ENCODE measurements at regions not wholly inside any gene's neighbourhood (a gene's known extent, or its start where the extent isn't known, plus 50 kb on each side); places are given as distances from the start of the nearest gene placed in this dataset.
"Not testable (repeated sequence)": the region's sequence is repeated elsewhere in the genome, so short reads cannot be mapped to it uniquely, and the experiment has no call there.

DNA sequence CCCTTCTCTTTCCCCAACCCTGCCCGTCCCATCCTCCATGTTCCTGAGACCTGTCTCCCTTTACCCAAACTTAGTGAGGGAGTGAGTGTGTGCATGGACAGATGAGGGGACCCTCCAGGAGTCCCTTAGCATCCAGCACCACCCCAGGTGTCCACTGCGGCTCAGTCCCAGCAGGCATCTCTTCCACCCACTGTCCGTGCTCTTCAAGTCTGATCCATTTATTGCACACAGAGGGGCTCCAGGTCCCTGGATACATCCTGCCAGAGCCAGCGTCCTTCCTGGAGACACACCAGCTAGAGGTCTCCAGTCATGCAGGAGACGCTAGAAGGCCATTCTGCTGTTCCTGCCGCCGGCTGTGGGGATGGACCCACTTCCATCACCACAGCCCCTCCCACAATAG is 239.2 kb downstream of the ADGRD1 start:
- no peak for DNase-seq (ENCODE audit: low read depth in 2 of 2)

DNA sequence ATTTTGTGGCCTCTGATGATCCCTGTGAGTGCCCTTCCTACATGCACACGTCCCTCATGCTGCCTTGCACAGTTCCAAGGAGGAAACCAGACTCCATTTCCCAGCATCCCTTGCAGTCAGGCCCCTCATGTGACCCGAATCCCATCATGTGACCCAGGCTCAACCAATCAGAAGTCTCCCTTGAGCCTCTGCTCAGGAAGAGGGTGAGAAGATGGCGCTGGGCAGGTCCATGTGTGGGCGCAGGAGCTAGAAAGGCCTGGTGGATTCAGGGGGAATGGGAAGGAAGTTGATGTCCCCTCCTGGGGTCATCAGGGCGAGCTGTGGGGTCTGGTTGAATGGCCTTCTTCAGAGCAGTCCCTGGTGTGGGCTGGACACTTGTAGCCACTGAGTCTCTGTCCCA is 240.5 kb downstream of the ADGRD1 start:
- no peak for DNase-seq (ENCODE audit: low read depth in 2 of 2)

DNA sequence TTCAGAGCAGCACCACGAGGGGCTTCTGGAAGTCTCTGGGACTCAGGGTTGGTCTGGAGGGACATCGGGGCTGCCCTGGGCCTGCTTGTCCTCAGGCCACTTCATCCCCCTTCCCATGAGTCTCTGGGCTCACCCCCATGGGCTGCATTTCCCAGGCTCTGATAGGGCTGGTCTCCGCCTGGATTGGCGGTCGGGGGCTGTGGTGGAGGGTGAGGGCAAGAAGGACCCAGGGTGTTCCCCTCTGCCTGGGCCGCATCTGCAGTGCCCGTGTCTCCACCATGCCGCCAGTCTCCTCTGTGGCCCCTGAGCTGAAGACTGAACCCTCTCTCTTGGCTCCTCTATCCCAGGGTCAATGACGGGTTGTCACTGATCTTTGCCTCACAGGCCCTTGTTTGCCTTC is 242.1 kb downstream of the ADGRD1 start:
- DNase-seq (ENCODE audit: low read depth in 2 of 2), result no peak

DNA sequence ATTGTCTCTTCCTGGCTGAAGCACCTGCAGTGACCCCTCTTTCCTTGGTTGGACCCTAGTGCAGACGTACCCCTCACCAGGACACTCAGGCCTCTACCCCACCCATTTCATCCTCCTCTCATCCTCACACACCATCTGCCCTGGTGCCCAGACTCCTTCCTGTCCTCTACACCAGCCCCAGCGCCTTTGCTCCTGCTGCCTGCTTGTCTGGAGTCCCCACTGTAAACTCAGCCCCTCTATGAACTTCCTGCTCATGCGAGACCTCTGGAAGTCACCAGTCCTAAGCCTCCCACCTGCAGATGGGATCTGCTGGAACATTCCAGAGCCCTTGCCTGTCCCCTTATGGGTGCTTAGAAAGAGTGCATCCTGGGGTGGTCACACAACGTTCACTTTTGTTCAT is 242.5 kb downstream of the ADGRD1 start:
- no peak for DNase-seq (ENCODE audit: low read depth in 2 of 2)

DNA sequence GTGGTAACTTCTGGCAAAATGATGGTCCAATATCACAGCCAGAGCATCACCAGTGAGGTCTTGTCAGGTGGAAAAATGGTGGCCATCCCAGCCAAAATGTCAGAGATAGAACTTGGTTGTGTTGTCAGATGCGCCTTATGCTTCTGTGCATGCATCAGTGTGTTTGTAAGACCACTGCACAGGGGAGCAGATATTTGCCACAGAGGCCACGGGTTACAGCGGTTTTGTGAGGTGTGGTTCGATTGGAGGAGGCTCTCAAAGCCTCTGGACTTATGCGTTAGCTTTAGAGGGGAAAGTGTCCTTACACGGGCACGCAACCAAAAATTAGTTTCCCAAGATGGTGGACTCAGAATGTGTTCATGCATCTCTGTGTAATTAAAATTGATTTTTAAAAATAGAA is 243.8 kb downstream of the ADGRD1 start:
- no peak for DNase-seq (ENCODE audit: low read depth in 2 of 2)

DNA sequence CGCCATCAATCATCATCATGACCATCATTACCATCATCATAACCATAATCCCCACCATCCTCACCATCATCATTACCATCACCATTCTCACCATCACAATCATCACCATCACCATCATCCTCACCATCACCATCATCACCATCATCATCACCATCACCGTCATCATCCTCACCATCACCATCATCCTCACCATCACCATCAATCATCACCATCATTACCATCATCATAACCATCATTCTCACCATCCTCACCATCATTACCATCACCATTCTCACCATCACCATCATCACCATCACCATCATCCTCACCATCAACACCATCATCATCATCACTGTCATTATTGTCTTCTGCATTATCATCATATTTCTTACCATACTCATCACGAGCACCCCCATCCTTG is 245.5 kb downstream of the ADGRD1 start:
- no peak for DNase-seq (ENCODE audit: low read depth in 2 of 2)

DNA sequence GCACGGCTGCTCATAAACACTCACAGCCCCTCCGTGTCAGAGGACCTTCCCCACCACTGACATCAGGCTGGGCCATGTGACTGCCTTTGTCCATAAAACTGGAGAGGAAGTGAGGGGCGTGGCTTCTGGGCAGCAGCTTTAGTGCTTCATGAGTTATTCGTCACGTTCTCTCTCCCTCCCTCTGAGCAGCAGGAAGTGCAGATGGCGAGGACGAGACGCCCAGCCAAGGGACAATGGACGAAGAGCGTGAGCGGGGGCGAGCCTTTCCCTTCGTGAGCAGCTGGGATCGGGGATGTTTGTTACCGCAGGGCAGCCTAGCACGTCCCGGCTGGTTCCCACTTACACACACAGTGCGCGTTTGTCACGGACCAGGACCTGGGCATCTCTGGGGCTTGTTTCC is 248.2 kb downstream of the ADGRD1 start:
- DNase-seq (ENCODE audit: low read depth in 2 of 2), result not testable (repeated sequence)

DNA sequence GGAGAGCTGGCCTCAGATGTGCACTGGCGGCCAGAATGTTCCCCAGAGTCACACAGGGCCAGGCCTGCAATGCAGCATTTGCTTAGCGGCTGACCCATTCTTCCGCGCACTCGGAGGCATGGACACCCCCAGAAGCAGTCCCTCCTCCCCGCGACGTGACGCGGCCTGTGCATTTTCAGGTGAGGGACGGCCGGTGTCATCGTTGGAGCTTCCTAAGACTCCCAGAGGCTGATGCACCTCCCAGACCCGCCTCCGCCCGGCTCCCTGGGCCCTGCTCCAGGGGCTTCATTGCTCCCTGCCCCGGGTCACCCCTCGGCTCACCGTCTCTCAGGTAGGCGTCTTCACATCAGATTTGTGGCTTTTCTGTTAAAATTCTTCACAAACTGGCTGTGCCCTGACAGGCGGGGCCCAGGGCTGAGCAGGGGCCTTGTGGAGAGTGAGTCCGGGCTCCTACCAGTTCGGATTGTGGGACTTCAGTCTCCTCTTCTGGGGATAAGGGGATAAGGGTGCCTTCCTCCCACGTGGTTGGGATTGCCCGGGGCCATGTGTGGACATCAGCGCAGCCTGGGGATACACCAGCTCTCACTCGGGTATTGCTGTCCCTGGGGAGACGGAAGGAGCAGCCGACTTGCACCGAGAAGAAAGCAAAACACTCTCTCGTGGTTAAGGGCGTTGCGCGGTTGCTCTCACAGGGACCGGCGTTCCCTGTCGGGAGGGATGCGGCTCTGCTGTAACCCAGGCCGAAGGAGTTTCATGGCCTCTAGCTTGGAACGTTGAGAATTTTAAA is 249.1 kb downstream of the ADGRD1 start:
- DNase-seq (ENCODE audit: low read depth in 2 of 2), result no peak

DNA sequence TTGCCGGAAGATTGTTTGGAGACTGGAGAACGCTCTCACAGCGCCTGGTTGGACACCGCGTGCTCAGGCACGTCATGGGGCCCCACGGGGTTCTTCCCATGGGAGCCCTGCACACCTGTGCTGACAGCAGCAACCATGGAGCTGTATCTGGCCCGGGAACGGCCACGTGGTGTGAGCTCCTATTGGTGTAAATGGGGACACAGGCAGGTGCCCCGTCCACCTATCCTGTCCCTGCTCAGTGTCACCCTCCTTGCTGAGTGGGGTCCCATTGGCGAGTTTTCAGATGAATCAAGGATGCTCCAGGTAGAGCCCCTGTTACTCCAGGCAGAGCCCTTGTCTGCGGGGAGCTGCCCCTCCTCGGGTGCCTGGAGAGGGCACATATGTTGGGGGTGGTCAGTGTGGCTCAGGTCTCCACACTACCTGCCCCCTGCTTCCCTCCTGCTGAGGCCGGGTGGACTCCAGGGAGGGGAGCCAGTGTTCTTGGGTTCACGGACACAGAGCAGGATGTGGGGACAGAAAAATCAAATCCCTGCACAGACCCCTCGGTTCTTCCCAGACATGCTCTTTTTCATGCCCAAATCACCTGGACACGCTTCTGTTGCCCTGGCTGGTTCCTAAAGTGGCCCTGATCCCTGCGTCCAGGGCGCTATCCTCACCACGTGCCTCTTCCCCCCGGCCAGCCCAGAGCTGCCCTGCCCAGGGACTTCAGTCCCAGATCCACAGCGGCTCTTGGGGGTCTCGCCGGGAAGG is 250.1 kb downstream of the ADGRD1 start:
- no peak for DNase-seq (ENCODE audit: low read depth in 2 of 2)

DNA sequence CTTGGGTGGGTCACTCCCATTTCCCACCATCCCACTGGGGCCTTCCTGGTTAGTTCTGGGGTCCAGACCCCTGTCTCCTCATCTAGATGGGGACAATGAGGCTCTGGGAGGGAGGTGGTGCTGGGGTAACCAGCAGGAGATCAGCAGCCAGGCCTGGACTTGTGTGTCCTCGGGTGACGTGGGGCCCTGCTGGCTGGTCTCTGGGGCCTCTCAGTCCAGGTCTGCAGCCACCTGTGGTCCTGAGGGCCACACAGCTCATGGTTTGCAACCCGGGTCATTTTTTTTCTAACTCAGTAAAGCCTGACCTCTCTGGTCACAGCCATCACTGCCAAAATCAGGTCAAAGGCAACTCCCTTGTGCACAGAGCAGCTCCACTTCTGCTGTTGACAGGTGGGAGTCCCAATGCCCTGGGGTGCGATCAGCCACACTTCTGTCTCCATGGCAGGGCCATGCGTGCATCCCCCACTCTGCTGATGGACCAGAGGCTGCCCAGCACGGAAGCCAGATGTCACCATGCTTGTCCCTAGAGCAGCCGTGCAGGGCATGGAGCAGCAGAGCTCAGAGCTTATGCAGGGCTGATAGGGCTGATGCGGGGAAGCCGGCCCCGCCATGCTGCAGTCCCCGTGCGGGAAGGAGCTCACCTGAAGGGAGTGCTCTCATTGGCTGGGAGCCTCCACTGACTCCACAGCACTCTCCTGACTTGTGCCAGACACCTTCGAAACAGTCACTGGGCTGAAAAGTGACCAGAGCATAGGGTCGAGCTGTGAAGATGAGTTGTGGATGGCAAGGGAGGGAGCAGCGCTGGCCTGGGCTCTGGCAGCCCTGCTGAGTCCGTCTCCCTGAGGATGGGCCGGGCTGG is 250.9 kb downstream of the ADGRD1 start:
- no peak for DNase-seq (ENCODE audit: low read depth in 2 of 2)

DNA sequence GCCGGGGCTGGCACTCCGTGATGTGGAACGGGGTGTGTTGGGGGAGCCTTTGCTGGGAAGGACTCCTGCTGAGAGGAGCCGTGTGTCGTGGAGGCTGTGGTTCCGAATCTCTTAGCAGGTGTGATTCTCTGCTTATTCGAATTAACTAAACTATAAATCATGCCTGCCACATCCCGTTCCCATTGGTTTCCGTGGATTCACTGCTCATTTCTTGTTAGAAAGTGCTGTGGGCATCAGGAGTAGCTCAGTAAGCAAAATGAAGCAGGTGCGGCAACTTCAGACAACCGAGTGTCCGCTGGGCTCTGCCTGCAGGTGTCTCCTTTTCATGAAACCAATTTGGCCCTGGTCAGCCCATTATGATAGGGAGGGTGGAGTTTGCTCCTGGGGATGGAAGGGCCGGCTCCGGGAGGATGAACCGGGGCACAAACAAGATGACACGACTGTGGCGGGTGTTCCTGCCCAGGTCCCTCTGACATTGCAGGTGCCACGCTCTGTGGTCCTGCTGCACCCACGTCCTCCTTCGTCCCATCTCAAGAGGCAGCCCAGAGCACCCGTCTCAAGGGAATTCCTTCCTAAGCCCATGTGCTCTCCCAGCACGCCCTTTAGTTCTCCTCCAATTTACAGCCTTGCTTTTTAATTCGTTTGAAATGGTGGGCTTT is 251.7 kb downstream of the ADGRD1 start:
- not testable (repeated sequence) for DNase-seq (ENCODE audit: low read depth in 2 of 2)

DNA sequence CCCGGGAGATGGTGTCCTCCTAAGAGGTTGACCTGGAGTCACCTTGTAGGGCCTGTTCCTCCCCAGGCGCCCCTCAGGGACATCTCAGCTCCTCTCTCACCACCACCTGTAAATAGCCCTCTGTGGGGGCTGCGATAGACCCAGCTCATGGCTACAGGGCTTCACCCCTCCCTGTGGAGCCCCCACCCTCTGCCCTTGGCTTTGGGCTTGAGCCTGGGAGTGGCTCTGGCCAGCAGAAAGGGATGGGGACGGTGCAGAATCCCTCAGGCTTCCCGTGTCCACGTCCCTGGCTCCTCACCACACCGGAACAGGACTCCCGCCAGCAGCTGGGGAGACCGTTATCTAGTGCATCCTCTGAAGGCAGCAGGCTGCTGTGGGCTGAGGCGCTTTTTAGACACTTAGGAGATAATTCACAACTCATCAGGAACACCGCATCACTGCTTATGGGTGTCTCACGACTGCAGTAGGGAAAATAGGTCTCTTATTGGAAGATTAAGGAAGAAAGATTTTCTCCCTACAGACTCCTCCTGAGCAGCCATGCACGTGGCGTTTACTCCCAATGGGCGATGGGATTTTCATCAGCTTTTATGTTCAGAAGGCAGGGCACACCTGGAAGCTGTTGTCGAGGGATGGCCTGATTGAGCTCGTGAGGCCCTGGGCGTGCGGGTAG is 253.1 kb downstream of the ADGRD1 start:
- DNase-seq (ENCODE audit: low read depth in 2 of 2), result not testable (repeated sequence)

DNA sequence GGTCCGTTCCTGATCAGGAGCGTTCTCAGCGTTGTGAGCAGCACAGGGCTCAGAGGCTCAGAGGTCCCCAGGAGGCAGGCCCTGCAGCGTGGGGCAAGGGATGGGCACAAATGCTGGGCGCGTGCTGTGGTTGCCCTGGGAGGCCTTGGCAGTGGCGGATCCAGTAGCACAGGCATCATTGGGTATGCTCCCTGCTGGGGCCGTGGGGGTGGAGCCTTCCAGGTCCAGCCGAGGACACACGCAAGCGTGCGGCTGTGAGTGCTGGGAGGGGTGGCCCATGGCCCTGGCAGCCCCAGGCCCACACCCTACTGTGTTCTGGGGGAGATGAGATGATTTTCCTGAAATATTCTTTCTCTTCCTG is 253.6 kb downstream of the ADGRD1 start:
- not testable (repeated sequence) for DNase-seq (ENCODE audit: low read depth in 2 of 2)

DNA sequence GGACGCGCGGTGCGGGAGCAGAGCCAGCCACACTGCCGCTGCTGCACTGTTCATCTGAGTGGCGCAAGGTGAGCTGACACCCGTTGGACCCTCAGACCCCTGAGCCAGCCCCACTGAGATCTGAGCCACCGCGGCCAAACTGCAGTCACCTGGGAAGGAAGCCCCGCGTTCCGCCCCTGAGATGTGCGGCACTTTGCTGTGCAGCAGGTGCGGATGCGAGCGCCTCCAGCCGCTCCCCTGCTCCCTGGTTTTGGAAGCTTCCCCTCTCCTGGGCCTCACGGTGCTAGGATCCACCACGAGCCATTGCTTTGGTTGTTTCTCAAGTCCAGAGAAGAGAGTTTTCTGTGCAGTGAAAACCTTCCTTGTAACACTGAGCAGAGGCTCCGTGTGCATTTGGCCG is 254.1 kb downstream of the ADGRD1 start:
- DNase-seq (ENCODE audit: low read depth in 2 of 2), result not testable (repeated sequence)

DNA sequence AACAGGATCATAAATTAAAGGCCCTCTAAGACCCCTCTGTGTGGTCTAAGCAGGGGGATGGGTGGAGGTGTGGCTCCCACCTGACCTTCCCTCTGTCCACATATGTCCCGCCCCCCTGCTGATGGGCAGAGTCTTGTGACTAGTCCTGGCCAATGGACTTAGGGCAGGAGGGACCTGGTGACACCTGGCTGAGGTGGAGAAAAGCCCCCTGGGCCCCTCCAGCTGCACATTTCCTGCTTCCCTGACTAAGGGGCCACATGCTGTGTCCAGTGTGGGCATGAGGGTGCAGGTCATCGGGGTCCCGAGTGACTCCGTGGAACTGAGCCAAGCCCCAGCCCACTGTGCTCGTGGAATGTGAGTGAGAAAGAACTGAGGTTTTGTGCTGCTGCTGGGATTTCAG is 254.7 kb downstream of the ADGRD1 start:
- DNase-seq (ENCODE audit: low read depth in 2 of 2), result no peak

DNA sequence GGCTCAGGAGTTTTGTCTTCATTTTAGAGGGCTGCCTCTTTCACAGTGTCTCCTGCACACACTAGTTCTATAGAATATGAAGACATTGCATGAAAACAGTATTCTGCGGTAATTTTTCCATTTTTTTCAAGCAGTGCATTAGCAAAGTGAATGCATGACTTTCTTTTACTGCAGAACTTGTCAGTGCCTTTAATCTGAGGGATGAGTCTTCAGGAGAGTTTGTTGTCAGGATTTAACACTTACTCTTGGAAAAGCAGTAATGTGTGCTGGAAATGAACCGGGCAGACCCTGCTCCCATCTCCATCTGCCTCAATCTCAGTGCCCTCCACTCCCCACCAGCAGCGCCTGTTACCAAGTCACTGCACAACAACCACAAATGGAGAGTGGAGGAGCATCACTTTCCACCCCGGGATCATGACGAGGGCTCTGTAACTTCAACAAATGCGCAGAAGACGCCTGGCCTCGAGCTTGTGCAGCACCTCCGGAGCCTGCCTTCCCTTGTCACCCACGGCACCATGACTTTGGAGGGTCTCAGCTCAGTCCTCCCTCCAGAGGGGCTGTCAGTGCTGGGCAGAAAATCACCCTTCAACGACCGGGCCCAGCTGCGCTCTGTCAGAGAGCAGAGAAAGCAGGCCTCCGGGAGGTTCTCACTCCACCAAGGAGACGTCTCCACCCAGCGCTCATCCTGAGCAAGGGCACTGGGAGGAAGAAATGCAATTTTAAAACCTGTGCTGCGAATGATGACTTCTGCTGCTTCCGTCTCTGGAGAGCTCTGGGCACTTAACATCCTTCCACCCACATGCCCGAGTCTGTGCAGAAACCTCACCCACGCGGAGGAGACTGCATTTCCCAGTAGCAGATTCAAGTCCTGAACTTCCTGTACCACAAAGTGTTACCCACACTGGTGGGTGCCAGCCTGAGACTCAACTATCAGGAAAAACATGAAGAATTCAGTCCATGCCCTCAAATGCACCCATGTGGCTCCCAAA is 255.7 kb downstream of the ADGRD1 start:
- DNase-seq (ENCODE audit: low read depth in 2 of 2), result no peak

DNA sequence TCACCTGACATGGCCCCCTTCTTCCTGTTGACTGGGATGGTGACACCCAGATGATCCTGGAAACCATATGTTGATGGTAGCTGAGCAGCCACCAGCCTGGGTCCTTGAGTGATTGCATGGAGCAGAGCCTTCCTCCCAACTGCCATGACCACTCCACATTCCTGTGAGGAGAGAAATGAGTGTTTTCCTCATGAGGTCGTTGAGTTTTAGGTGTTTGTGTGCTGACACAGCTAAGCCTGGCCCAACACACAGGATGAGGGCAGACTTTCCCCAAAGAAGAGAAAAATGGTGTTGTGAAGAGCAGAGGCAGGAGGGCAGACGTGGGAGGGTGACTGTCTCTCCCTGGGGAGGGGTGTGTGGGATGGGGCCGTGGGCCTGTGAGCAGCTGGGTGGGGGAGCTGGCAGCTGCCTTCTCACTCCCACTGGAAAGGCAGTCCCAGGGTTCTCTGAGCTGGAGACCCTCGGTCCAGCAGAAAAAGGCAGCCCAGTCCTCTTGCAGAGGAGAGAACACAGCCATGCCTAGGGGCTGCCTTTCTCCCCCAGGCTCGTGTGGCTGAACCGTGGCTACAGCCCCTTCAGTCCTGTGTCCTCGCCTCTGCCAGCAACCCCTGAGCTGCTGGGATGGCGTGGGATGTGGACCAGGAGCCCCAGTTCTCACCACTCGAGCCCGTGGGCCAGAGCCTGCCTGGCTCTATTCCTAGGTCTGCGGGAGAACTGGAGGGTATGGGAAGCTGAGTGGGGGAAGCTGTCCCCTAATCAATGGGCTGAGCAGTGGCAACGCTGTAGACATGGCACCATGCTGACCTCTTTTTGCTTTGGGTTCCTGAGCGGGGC is 257.0 kb downstream of the ADGRD1 start:
- no peak for DNase-seq (ENCODE audit: low read depth in 2 of 2)

DNA sequence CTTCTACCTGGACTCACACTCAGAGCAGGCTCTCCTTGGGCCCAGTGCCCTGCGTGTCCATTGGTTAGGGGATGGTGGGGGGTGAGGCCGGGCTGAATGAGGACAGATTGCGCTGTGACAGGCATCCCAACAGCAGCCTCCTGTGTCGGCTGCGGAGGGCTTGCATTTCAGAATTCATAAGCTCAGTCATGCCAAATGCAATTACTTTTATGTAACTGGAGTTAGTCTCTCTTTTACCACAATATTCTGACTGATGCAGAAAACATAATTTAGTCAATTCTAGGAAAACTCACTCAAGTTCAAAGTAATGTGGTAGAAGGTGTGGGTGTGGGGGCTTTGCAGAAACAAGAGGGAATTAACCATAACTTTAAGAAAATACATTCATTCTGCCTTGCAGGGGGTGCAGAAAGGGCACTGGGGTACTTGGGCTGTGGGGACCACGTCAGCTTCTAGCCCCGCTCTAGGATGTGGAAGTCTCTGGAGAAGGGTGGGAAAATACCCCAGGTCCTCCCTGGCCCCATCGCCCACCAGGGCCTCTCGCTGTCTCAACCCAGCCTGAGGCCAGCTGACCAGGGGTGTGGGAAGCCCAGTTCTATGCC is 257.7 kb downstream of the ADGRD1 start:
- DNase-seq (ENCODE audit: low read depth in 2 of 2), result no peak
